Body of pancreas (tissue), 4 donors: ENCODE measurements at regions not wholly inside any gene's neighbourhood (a gene's known extent, or its start where the extent isn't known, plus 50 kb on each side); places are given as distances from the start of the nearest gene placed in this dataset.

Source experiments
- POLR2A ChIP-seq, 3 donors: fragments of 450-650 bp; IDR thresholded peaks; one replicate each; pipeline ENCODE4 v1.6.1; 2016; ENCODE audit warnings: antibody characterized with exemption in 3 of 3, mild to moderate bottlenecking in 2 of 3
- TF ChIP-seq, protein P1 (sequence below), 7 experiments: fragments of 450-650 bp in 4 of 7; fragments of 200-600 bp in 3 of 7; sonication (generic) in 3 of 7; IDR thresholded peaks; one replicate each; pipeline ENCODE4 v1.5.1; 2016 to 2019; ENCODE audit warnings: antibody characterized with exemption in 7 of 7

GRCh38 chr1:195306281-195306680 lies 1302.0 kb downstream of the KCNT2 start:
- TF ChIP-seq POLR2A (IDR thresholded peaks at IDR 0.05) = no peak
- TF ChIP-seq, protein P1, sequence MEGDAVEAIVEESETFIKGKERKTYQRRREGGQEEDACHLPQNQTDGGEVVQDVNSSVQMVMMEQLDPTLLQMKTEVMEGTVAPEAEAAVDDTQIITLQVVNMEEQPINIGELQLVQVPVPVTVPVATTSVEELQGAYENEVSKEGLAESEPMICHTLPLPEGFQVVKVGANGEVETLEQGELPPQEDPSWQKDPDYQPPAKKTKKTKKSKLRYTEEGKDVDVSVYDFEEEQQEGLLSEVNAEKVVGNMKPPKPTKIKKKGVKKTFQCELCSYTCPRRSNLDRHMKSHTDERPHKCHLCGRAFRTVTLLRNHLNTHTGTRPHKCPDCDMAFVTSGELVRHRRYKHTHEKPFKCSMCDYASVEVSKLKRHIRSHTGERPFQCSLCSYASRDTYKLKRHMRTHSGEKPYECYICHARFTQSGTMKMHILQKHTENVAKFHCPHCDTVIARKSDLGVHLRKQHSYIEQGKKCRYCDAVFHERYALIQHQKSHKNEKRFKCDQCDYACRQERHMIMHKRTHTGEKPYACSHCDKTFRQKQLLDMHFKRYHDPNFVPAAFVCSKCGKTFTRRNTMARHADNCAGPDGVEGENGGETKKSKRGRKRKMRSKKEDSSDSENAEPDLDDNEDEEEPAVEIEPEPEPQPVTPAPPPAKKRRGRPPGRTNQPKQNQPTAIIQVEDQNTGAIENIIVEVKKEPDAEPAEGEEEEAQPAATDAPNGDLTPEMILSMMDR (IDR thresholded peaks at IDR 0.05) = no peak
